GM23338 (cell line): ENCODE measurements at regions not wholly inside any gene's neighbourhood (a gene's known extent, or its start where the extent isn't known, plus 50 kb on each side); places are given as distances from the start of the nearest gene placed in this dataset.

Experiments used
- ATAC-seq: fragments of 200-7000 bp; cut with Tn5 transposase; 3 replicates; pipeline ENCODE4 v1.9.1; 2020
- DNase-seq: peaks from one replicate; pipeline ENCODE4 v3.0.0-alpha.2; 2015; ENCODE audit warnings: low spot score
- H2AFZ ChIP-seq: fragments of 200-600 bp; sonication (generic); 2 replicates; pipeline ENCODE4 v1.8.0; 2016; ENCODE audit warnings: antibody characterized with exemption, mild to moderate bottlenecking, moderate library complexity
- H3F3A ChIP-seq: fragments of 200-600 bp; sonication (generic); replicated peaks from 2 replicates; pipeline ENCODE4 v1.8.0; 2017; ENCODE audit warnings: antibody characterized with exemption, mixed run types, low read depth
- H3K27ac ChIP-seq: fragments of 200-600 bp; sonication (generic); 2 replicates; pipeline ENCODE4 v1.6.1; 2016; ENCODE audit warnings: low read depth
- H3K27me3 ChIP-seq: fragments of 200-600 bp; sonication (generic); 2 replicates; pipeline ENCODE4 v1.8.0; 2016; ENCODE audit warnings: mild to moderate bottlenecking, mixed run types, moderate library complexity; ENCODE audit not compliant: insufficient read depth
- H3K36me3 ChIP-seq: fragments of 200-600 bp; sonication (generic); 2 replicates; pipeline ENCODE4 v1.8.0; 2016; ENCODE audit warnings: mild to moderate bottlenecking; ENCODE audit not compliant: insufficient read depth
- H3K4me1 ChIP-seq: fragments of 200-600 bp; sonication (generic); 2 replicates; pipeline ENCODE4 v1.8.0; 2016; ENCODE audit warnings: mild to moderate bottlenecking, moderate library complexity; ENCODE audit not compliant: insufficient read depth
- H3K4me2 ChIP-seq: fragments of 200-600 bp; sonication (generic); 2 replicates; pipeline ENCODE4 v1.7.1; 2017; ENCODE audit warnings: mixed run types
- H3K4me3 ChIP-seq: fragments of 200-600 bp; sonication (generic); 2 replicates; pipeline ENCODE4 v1.6.1; 2016; ENCODE audit warnings: mixed run types
- H3K79me2 ChIP-seq: fragments of 200-600 bp; sonication (generic); replicated peaks from 2 replicates; pipeline ENCODE4 v1.8.0; 2017; ENCODE audit warnings: mild to moderate bottlenecking; ENCODE audit not compliant: insufficient read depth
- H3K9me2 ChIP-seq: fragments of 200-600 bp; sonication (generic); 2 replicates; pipeline ENCODE4 v1.8.0; 2017; ENCODE audit not compliant: insufficient read depth
- H4K20me1 ChIP-seq: fragments of 200-600 bp; sonication (generic); replicated peaks from 2 replicates; pipeline ENCODE4 v1.8.0; 2017; ENCODE audit warnings: mild to moderate bottlenecking; ENCODE audit not compliant: insufficient read depth
- H3K27ac Mint-ChIP-seq: 2 replicates; pipeline ENCODE4 v1.8.0; 2020; ENCODE audit warnings: inconsistent platforms, mild to moderate bottlenecking, moderate library complexity, mixed read lengths
- H3K27me3 Mint-ChIP-seq: 3 replicates; pipeline ENCODE4 v1.8.0; 2022; ENCODE audit warnings: low read depth, mild to moderate bottlenecking, moderate library complexity, mixed read lengths, inconsistent platforms; ENCODE audit not compliant: insufficient read depth, poor library complexity
- H3K36me3 Mint-ChIP-seq: 3 replicates; pipeline ENCODE4 v1.8.0; 2021; ENCODE audit warnings: low read depth, mild to moderate bottlenecking, inconsistent platforms, moderate library complexity, mixed read lengths
- H3K4me1 Mint-ChIP-seq: 3 replicates; pipeline ENCODE4 v1.8.0; 2020; ENCODE audit warnings: mild to moderate bottlenecking, inconsistent platforms, mixed read lengths
- H3K4me3 Mint-ChIP-seq: 3 replicates; pipeline ENCODE4 v1.8.0; 2021; ENCODE audit warnings: moderate library complexity, mild to moderate bottlenecking, inconsistent platforms, mixed read lengths
- H3K9me3 Mint-ChIP-seq: 3 replicates; pipeline ENCODE4 v1.8.0; 2020; ENCODE audit warnings: moderate library complexity, mild to moderate bottlenecking, inconsistent platforms, mixed read lengths
- CREB1 ChIP-seq: fragments of 250-450 bp; sonication (Bioruptor Pico); IDR thresholded peaks from 2 replicates; pipeline ENCODE4 v1.5.0; 2020; ENCODE audit warnings: low read depth, mild to moderate bottlenecking, moderate library complexity
- EZH2 ChIP-seq: fragments of 200-600 bp; sonication (generic); IDR thresholded peaks from one replicate; pipeline ENCODE4 v1.8.0; 2017; ENCODE audit warnings: antibody characterized with exemption, mild to moderate bottlenecking, low read depth; ENCODE audit not compliant: unreplicated experiment
- EZH2phosphoT487 ChIP-seq: fragments of 200-600 bp; sonication (generic); IDR thresholded peaks from one replicate; pipeline ENCODE4 v1.8.1; 2018; ENCODE audit warnings: antibody characterized with exemption; ENCODE audit not compliant: unreplicated experiment
- JUNB ChIP-seq: IDR thresholded peaks from one replicate; pipeline ENCODE4 v1.6.1; 2016; ENCODE audit warnings: antibody characterized with exemption; ENCODE audit not compliant: unreplicated experiment
- NANOG ChIP-seq: IDR thresholded peaks from 2 replicates; pipeline ENCODE4 v1.6.1; 2016; ENCODE audit warnings: antibody characterized with exemption, borderline replicate concordance
- POLR2AphosphoS5 ChIP-seq: IDR thresholded peaks from 2 replicates; pipeline ENCODE4 v1.6.1; 2016; ENCODE audit warnings: antibody characterized with exemption, low read depth
- STAT1 ChIP-seq: IDR thresholded peaks from one replicate; pipeline ENCODE4 v1.6.1; 2016; ENCODE audit warnings: antibody characterized with exemption; ENCODE audit not compliant: unreplicated experiment
- ZNF114 ChIP-seq: fragments of 250-450 bp; sonication (Bioruptor Pico); IDR thresholded peaks from 2 replicates; pipeline ENCODE4 v1.5.0; 2020; ENCODE audit warnings: mild to moderate bottlenecking, moderate library complexity
- ZNF331 ChIP-seq: fragments of 250-450 bp; sonication (Bioruptor Pico); IDR thresholded peaks from 2 replicates; pipeline ENCODE4 v1.5.0; 2020; ENCODE audit warnings: low read depth, mild to moderate bottlenecking, moderate library complexity
- TF ChIP-seq, protein P1 (sequence below), 2 experiments: fragments of 200-600 bp in 1 of 2; sonication (generic) in 1 of 2; conservative IDR thresholded peaks; 2 replicates each; pipeline versions ENCODE4 v1.5.1 to v1.6.1; 2016 to 2017; ENCODE audit warnings: antibody characterized with exemption in 2 of 2, low read depth in 2 of 2, mild to moderate bottlenecking in 2 of 2, moderate library complexity in 1 of 2
- TF ChIP-seq, protein P2 (sequence below): IDR thresholded peaks from 2 replicates; pipeline ENCODE4 v1.6.1; 2016; ENCODE audit warnings: antibody characterized with exemption
- TF ChIP-seq, protein P3 (sequence below): fragments of 250-450 bp; sonication (Bioruptor Pico); IDR thresholded peaks from 2 replicates; pipeline ENCODE4 v1.5.0; 2020; ENCODE audit warnings: mild to moderate bottlenecking, moderate library complexity
- TF ChIP-seq, protein P4 (sequence below): IDR thresholded peaks from one replicate; pipeline ENCODE4 v1.6.1; 2018; ENCODE audit warnings: antibody characterized with exemption; ENCODE audit not compliant: unreplicated experiment

DNA sequence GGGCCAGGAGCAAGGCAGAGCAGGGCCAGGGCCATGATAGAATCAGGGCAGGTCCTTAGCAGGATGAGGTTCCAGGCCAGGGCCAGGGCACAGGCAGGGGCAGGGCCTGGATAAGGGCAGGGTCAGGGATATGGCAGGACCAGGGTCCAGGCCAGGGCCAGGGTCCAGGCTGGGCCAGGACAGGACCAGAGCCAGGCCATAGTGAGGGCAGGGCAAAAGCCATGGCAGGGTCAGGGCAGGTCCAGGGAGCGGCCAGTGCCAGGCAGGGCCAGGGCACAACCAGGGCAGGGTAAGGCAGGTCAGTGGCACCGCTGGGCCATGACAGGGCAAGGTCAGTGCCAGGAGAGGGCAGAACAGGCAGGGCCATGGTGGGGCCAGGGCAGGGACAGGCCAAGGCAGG is 152.2 kb downstream of the LIPI start:
- Histone ChIP-seq H3K9me2 (no peaks in the 10 kb centered on the region), H4K20me1 (peaks cover 6% of the 10 kb centered on the region), H3K27ac (no peak overlapping the region), H3F3A (no peaks in the 10 kb centered on the region), H3K4me3 (no peak overlapping the region), H3K27me3 (no peaks in the 10 kb centered on the region), H3K79me2 (peaks cover 23% of the 10 kb centered on the region), H3K4me2 (no peak overlapping the region), H3K36me3 (no peaks in the 10 kb centered on the region), H3K4me1 (no peaks in the 10 kb centered on the region), H2AFZ (no peak overlapping the region)
- 0 out of 2 replicates have a peak overlapping the region, but pooled peaks have one; percentile 31 for H3K27ac Mint-ChIP-seq
- no peaks in the 10 kb centered on the region for H3K27me3 Mint-ChIP-seq
- H3K36me3 Mint-ChIP-seq, result no peaks in the 10 kb centered on the region; the same call in 2 of the 3 replicates
- TF ChIP-seq, protein P1, sequence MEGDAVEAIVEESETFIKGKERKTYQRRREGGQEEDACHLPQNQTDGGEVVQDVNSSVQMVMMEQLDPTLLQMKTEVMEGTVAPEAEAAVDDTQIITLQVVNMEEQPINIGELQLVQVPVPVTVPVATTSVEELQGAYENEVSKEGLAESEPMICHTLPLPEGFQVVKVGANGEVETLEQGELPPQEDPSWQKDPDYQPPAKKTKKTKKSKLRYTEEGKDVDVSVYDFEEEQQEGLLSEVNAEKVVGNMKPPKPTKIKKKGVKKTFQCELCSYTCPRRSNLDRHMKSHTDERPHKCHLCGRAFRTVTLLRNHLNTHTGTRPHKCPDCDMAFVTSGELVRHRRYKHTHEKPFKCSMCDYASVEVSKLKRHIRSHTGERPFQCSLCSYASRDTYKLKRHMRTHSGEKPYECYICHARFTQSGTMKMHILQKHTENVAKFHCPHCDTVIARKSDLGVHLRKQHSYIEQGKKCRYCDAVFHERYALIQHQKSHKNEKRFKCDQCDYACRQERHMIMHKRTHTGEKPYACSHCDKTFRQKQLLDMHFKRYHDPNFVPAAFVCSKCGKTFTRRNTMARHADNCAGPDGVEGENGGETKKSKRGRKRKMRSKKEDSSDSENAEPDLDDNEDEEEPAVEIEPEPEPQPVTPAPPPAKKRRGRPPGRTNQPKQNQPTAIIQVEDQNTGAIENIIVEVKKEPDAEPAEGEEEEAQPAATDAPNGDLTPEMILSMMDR (conservative IDR thresholded peaks at IDR 0.05; ENCODE audit: low read depth in 2 of 2), result no peak
- no peak for TF ChIP-seq STAT1
- TF ChIP-seq EZH2, result no peak
- TF ChIP-seq, protein P2, sequence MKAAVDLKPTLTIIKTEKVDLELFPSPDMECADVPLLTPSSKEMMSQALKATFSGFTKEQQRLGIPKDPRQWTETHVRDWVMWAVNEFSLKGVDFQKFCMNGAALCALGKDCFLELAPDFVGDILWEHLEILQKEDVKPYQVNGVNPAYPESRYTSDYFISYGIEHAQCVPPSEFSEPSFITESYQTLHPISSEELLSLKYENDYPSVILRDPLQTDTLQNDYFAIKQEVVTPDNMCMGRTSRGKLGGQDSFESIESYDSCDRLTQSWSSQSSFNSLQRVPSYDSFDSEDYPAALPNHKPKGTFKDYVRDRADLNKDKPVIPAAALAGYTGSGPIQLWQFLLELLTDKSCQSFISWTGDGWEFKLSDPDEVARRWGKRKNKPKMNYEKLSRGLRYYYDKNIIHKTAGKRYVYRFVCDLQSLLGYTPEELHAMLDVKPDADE, result no peak
- no peak for TF ChIP-seq ZNF331 (CRISPR knock-in tag)
- no peak for TF ChIP-seq JUNB
- no peak for TF ChIP-seq POLR2AphosphoS5
- TF ChIP-seq, protein P3, sequence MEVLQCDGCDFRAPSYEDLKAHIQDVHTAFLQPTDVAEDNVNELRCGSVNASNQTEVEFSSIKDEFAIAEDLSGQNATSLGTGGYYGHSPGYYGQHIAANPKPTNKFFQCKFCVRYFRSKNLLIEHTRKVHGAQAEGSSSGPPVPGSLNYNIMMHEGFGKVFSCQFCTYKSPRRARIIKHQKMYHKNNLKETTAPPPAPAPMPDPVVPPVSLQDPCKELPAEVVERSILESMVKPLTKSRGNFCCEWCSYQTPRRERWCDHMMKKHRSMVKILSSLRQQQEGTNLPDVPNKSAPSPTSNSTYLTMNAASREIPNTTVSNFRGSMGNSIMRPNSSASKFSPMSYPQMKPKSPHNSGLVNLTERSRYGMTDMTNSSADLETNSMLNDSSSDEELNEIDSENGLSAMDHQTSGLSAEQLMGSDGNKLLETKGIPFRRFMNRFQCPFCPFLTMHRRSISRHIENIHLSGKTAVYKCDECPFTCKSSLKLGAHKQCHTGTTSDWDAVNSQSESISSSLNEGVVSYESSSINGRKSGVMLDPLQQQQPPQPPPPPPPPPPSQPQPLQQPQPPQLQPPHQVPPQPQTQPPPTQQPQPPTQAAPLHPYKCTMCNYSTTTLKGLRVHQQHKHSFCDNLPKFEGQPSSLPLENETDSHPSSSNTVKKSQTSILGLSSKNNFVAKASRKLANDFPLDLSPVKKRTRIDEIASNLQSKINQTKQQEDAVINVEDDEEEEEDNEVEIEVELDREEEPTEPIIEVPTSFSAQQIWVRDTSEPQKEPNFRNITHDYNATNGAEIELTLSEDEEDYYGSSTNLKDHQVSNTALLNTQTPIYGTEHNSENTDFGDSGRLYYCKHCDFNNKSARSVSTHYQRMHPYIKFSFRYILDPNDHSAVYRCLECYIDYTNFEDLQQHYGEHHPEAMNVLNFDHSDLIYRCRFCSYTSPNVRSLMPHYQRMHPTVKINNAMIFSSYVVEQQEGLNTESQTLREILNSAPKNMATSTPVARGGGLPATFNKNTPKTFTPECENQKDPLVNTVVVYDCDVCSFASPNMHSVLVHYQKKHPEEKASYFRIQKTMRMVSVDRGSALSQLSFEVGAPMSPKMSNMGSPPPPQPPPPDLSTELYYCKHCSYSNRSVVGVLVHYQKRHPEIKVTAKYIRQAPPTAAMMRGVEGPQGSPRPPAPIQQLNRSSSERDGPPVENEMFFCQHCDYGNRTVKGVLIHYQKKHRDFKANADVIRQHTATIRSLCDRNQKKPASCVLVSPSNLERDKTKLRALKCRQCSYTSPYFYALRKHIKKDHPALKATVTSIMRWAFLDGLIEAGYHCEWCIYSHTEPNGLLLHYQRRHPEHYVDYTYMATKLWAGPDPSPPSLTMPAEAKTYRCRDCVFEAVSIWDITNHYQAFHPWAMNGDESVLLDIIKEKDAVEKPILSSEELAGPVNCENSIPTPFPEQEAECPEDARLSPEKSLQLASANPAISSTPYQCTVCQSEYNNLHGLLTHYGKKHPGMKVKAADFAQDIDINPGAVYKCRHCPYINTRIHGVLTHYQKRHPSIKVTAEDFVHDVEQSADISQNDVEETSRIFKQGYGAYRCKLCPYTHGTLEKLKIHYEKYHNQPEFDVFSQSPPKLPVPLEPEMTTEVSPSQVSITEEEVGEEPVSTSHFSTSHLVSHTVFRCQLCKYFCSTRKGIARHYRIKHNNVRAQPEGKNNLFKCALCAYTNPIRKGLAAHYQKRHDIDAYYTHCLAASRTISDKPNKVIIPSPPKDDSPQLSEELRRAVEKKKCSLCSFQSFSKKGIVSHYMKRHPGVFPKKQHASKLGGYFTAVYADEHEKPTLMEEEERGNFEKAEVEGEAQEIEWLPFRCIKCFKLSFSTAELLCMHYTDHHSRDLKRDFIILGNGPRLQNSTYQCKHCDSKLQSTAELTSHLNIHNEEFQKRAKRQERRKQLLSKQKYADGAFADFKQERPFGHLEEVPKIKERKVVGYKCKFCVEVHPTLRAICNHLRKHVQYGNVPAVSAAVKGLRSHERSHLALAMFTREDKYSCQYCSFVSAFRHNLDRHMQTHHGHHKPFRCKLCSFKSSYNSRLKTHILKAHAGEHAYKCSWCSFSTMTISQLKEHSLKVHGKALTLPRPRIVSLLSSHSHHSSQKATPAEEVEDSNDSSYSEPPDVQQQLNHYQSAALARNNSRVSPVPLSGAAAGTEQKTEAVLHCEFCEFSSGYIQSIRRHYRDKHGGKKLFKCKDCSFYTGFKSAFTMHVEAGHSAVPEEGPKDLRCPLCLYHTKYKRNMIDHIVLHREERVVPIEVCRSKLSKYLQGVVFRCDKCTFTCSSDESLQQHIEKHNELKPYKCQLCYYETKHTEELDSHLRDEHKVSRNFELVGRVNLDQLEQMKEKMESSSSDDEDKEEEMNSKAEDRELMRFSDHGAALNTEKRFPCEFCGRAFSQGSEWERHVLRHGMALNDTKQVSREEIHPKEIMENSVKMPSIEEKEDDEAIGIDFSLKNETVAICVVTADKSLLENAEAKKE (CRISPR knock-in tag), result no peak
- TF ChIP-seq CREB1 (CRISPR knock-in tag), result no peak
- TF ChIP-seq NANOG, result no peak
- TF ChIP-seq, protein P4, sequence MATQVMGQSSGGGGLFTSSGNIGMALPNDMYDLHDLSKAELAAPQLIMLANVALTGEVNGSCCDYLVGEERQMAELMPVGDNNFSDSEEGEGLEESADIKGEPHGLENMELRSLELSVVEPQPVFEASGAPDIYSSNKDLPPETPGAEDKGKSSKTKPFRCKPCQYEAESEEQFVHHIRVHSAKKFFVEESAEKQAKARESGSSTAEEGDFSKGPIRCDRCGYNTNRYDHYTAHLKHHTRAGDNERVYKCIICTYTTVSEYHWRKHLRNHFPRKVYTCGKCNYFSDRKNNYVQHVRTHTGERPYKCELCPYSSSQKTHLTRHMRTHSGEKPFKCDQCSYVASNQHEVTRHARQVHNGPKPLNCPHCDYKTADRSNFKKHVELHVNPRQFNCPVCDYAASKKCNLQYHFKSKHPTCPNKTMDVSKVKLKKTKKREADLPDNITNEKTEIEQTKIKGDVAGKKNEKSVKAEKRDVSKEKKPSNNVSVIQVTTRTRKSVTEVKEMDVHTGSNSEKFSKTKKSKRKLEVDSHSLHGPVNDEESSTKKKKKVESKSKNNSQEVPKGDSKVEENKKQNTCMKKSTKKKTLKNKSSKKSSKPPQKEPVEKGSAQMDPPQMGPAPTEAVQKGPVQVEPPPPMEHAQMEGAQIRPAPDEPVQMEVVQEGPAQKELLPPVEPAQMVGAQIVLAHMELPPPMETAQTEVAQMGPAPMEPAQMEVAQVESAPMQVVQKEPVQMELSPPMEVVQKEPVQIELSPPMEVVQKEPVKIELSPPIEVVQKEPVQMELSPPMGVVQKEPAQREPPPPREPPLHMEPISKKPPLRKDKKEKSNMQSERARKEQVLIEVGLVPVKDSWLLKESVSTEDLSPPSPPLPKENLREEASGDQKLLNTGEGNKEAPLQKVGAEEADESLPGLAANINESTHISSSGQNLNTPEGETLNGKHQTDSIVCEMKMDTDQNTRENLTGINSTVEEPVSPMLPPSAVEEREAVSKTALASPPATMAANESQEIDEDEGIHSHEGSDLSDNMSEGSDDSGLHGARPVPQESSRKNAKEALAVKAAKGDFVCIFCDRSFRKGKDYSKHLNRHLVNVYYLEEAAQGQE, result no peak
- no peak for TF ChIP-seq EZH2phosphoT487
- no peak for TF ChIP-seq ZNF114 (CRISPR knock-in tag)
- no peak for ATAC-seq
- no peak overlapping the region for H3K4me3 Mint-ChIP-seq
- no peak for DNase-seq
- H3K9me3 Mint-ChIP-seq, result no peaks in the 10 kb centered on the region; the same call in 2 of the 3 replicates
- H3K4me1 Mint-ChIP-seq, result no peaks in the 10 kb centered on the region
